Psoas muscle (tissue), 7 donors: ENCODE measurements at regions not wholly inside any gene's neighbourhood (a gene's known extent, or its start where the extent isn't known, plus 50 kb on each side); places are given as distances from the start of the nearest gene placed in this dataset.

Source experiments
- ATAC-seq, 4 donors: fragments of 200-7000 bp; cut with Tn5 transposase; one replicate each; pipeline ENCODE4 v1.9.1; 2020; ENCODE audit warnings: moderate library complexity in 3 of 4, mild to moderate bottlenecking in 2 of 4
- DNase-seq, 2 donors: peaks; one replicate each; pipeline ENCODE4 v3.0.0-alpha.2; 2020
- H3K27ac ChIP-seq: fragments of 200-600 bp; one replicate; pipeline ENCODE4 v1.8.0; 2022
- H3K27me3 ChIP-seq, 3 donors: fragments of 200-600 bp in 1 of 3; one replicate each; pipeline versions ENCODE4 v1.6.1 to v1.8.0; 2013 to 2022; ENCODE audit warnings: low read length in 2 of 3, mild to moderate bottlenecking in 2 of 3, moderate library complexity in 1 of 3; ENCODE audit not compliant: insufficient read depth in 3 of 3
- H3K36me3 ChIP-seq, 2 donors: fragments of 200-600 bp in 1 of 2; one replicate each; pipeline versions ENCODE4 v1.6.1 to v1.8.0; 2013 to 2022; ENCODE audit warnings: low read depth in 1 of 2, mild to moderate bottlenecking in 1 of 2, moderate library complexity in 1 of 2; ENCODE audit not compliant: insufficient read depth in 1 of 2
- H3K4me1 ChIP-seq: fragments of 200-600 bp; one replicate; pipeline ENCODE4 v1.8.0; 2022
- H3K4me3 ChIP-seq: fragments of 200-600 bp; one replicate; pipeline ENCODE4 v1.8.0; 2022; ENCODE audit warnings: mild to moderate bottlenecking
- H3K9me3 ChIP-seq: fragments of 200-600 bp; one replicate; pipeline ENCODE4 v1.8.0; 2022
- CTCF ChIP-seq: fragments of 200-600 bp; IDR thresholded peaks from one replicate; pipeline ENCODE4 v1.8.0; 2022; ENCODE audit warnings: antibody characterized with exemption
- WGBS, 3 donors: extraction: QIAGEN DNeasy Blood & Tissue Kit; methylation state at CpG; one replicate each; pipeline versions ENCODE4 v1.1.6 to v1.1.7; 2013; 5-methylcytosine and 5-hydroxymethylcytosine counted together
- intact Hi-C, 2 donors: fragments of 100-400 bp; cut with DNase I; formaldehyde crosslinking; loops; one replicate each; pipeline versions ENCODE4 v1.11.0 to v1.14.2; 2022
- donor health status: healthy with polysubstance abuse.
- donor health status: DM: no; HTN: no; CAD: no; lungs with moderate emphysema.
- donor health status: Bipolar disorder and iron deficiency.
- donor health status: healthy.
- donor health status: DM: yes; HTN: yes; CAD: no.
- donor health status: DM: no; HTN: no; CAD: no.
- donor health status: DM: yes; HTN: yes; CAD: no.

- no peak for TF ChIP-seq CTCF
- no peak for ATAC-seq
Observed at GRCh38 chr4:116590648-116591047, 494.7 kb downstream of the TRAM1L1 start.

GRCh38 chr4:116588783-116589182 is 496.6 kb downstream of the TRAM1L1 start:
- DNase-seq = no peak
- ATAC-seq = no peak
- intact Hi-C loops = no loop called here

More at GRCh38 chr4:116590648-116591047, 494.7 kb downstream of the TRAM1L1 start:
- Histone ChIP-seq H3K4me3 (no peak overlapping the region), H3K4me1 (no peaks in the 10 kb centered on the region), H3K27ac (no peak overlapping the region), H3K27me3 (no peaks in the 10 kb centered on the region), H3K36me3 (no peaks in the 10 kb centered on the region), H3K9me3 (no peaks in the 10 kb centered on the region)
- intact Hi-C loops = no loop called here
- no peak for DNase-seq

GRCh38 chr4:116585246-116585645 is 500.1 kb downstream of the TRAM1L1 start:
- H3K4me1 ChIP-seq = no peaks in the 10 kb centered on the region
- intact Hi-C loops = no loop called here
- no peak overlapping the region for H3K27ac ChIP-seq
- no peak for ATAC-seq
- TF ChIP-seq CTCF = no peak
- 2 to 3% (median 3%) methylated on average over 3 of the region's 3 CpGs for WGBS, 3 donors
- H3K9me3 ChIP-seq = no peaks in the 10 kb centered on the region
- no peak overlapping the region for H3K4me3 ChIP-seq
- DNase-seq = no peak
- no peaks in the 10 kb centered on the region for H3K27me3 ChIP-seq
- no peaks in the 10 kb centered on the region for H3K36me3 ChIP-seq

More at GRCh38 chr4:116588783-116589182, 496.6 kb downstream of the TRAM1L1 start:
- no peak overlapping the region for H3K4me3 ChIP-seq
- no peaks in the 10 kb centered on the region for H3K36me3 ChIP-seq
- TF ChIP-seq CTCF = no peak
- no peaks in the 10 kb centered on the region for H3K27me3 ChIP-seq
- H3K27ac ChIP-seq = no peak overlapping the region
- no peaks in the 10 kb centered on the region for H3K4me1 ChIP-seq
- H3K9me3 ChIP-seq = no peaks in the 10 kb centered on the region

- intact Hi-C loops = no loop called here
- no peaks in the 10 kb centered on the region for H3K9me3 ChIP-seq
- ATAC-seq = no peak
- no peaks in the 10 kb centered on the region for H3K4me1 ChIP-seq
- DNase-seq = no peak
- no peak overlapping the region for H3K27ac ChIP-seq
- WGBS, 3 donors = 79 to 85% (median 82%) methylated on average over 1 of the region's 1 CpG
- no peaks in the 10 kb centered on the region for H3K36me3 ChIP-seq
- no peaks in the 10 kb centered on the region for H3K27me3 ChIP-seq
- no peak for TF ChIP-seq CTCF
- no peak overlapping the region for H3K4me3 ChIP-seq
Observed at GRCh38 chr4:116577321-116577720, 508.1 kb downstream of the TRAM1L1 start.

GRCh38 chr4:116573540-116573939 is 511.8 kb downstream of the TRAM1L1 start:
- no peak for DNase-seq
- no peaks in the 10 kb centered on the region for H3K9me3 ChIP-seq
- no peak for ATAC-seq
- intact Hi-C loops = no loop called here
- no peak overlapping the region for H3K27ac ChIP-seq
- no peak overlapping the region for H3K4me3 ChIP-seq
- H3K36me3 ChIP-seq = no peaks in the 10 kb centered on the region
- no peak for TF ChIP-seq CTCF
- H3K27me3 ChIP-seq = no peaks in the 10 kb centered on the region
- no peaks in the 10 kb centered on the region for H3K4me1 ChIP-seq
- WGBS, 3 donors = 46 to 65% (median 53%) methylated on average over 3 of the region's 3 CpGs
